Peyer's patch (tissue), 4 donors: ENCODE measurements at regions not wholly inside any gene's neighbourhood (a gene's known extent, or its start where the extent isn't known, plus 50 kb on each side); places are given as distances from the start of the nearest gene placed in this dataset.

Experiments
- CTCF ChIP-seq, 6 experiments: fragments of 450-650 bp in 4 of 6; fragments of 200-600 bp in 2 of 6; sonication (generic) in 1 of 6; IDR thresholded peaks; one replicate each; pipeline ENCODE4 v1.5.1; 2017 to 2019; ENCODE audit warnings: antibody characterized with exemption in 6 of 6, mild to moderate bottlenecking in 3 of 6, moderate library complexity in 1 of 6
- POLR2A ChIP-seq, 2 donors: fragments of 450-650 bp; IDR thresholded peaks; one replicate each; pipeline ENCODE4 v1.5.1; 2017; ENCODE audit warnings: antibody characterized with exemption in 2 of 2, mild to moderate bottlenecking in 2 of 2, moderate library complexity in 2 of 2

- TF ChIP-seq CTCF (IDR thresholded peaks at IDR 0.05) (no peak), POLR2A (IDR thresholded peaks at IDR 0.05) (no peak)
Observed at GRCh38 chr4:18405054-18405453, 383.5 kb upstream of the LCORL start.
